HCT116 (cell line): ENCODE measurements at regions not wholly inside any gene's neighbourhood (a gene's known extent, or its start where the extent isn't known, plus 50 kb on each side); places are given as distances from the start of the nearest gene placed in this dataset.

ENCODE experiments used
- ATAC-seq: fragments of 200-7000 bp; cut with Tn5 transposase; 2 replicates; pipeline ENCODE4 v1.9.1; 2020; ENCODE audit warnings: mild to moderate bottlenecking, moderate library complexity
- BruUV-seq: library from RNA; stranded (reverse); fragments of 400-500 nt; replicated peaks from 2 replicates; lab custom pipeline; 2021; lab: Mats Ljungman, UMichigan
- CTCF ChIA-PET: fragments of 300-600 bp; sonication (Branson Sonifier 250); formaldehyde crosslinking; loops from one replicate; lab custom pipeline; 2021; ENCODE audit warnings: antibody characterized with exemption; lab: Charles Lee
- POLR2A ChIA-PET: fragments of 300-600, 350-600 bp; sonication (Branson Sonifier 250); formaldehyde crosslinking; loops from one replicate; lab custom pipeline; 2021; ENCODE audit warnings: antibody characterized with exemption; lab: Charles Lee
- RAD21 ChIA-PET, 2 experiments: fragments of 300-600 bp; sonication (Branson Sonifier 250); formaldehyde crosslinking; loops; one replicate each; lab custom pipeline; 2023; ENCODE audit warnings: low total read pairs in 2 of 2; ENCODE audit not compliant: uncharacterized antibody in 2 of 2, unreplicated experiment in 2 of 2, low non-redundant PET in 1 of 2; lab: Charles Lee
- DNase-seq: peaks from one replicate; pipeline ENCODE4 v3.0.0-alpha.2; 2010; ENCODE audit warnings: low read depth, low spot score
- H2AFZ ChIP-seq: fragments of 200-600 bp; shearing (Covaris generic), sonication (generic); 2 replicates; pipeline ENCODE4 v1.6.1; 2017; ENCODE audit warnings: low read depth, mixed run types, mixed read lengths, antibody characterized with exemption, low read length; ENCODE audit not compliant: poor library complexity, severe bottlenecking
- H3K27ac ChIP-seq: 2 replicates; pipeline ENCODE4 v1.5.1; 2012; ENCODE audit warnings: low read depth, low read length
- H3K27me3 ChIP-seq: fragments of 200-600 bp; sonication (generic); 2 replicates; pipeline ENCODE4 v1.6.1; 2016; ENCODE audit warnings: mixed run types, low read length, mixed read lengths; ENCODE audit not compliant: insufficient read depth
- H3K36me3 ChIP-seq, 2 experiments: fragments of 200-500 bp in 1 of 2; fragments of 200-600 bp in 1 of 2; sonication (Bioruptor generic) in 1 of 2; sonication (generic) in 1 of 2; 2 replicates each; pipeline versions ENCODE4 v1.5.1 to v1.6.1; 2014 to 2016; ENCODE audit warnings: low read length in 2 of 2, inconsistent platforms in 1 of 2, mixed read lengths in 1 of 2, mixed run types in 1 of 2; ENCODE audit not compliant: insufficient read depth in 2 of 2, control insufficient read depth in 1 of 2
- H3K4me1 ChIP-seq, 2 experiments: fragments of 200-600 bp in 1 of 2; sonication (generic) in 1 of 2; 2 replicates each; pipeline versions ENCODE4 v1.5.1 to v1.6.1; 2012 to 2017; ENCODE audit warnings: low read length in 2 of 2, inconsistent platforms in 1 of 2, mild to moderate bottlenecking in 1 of 2, mixed read lengths in 1 of 2, mixed run types in 1 of 2, moderate library complexity in 1 of 2; ENCODE audit not compliant: insufficient read depth in 2 of 2, control insufficient read depth in 1 of 2
- H3K4me2 ChIP-seq: fragments of 200-600 bp; sonication (generic); 2 replicates; pipeline ENCODE4 v1.6.1; 2017; ENCODE audit warnings: mixed run types, low read length, mixed read lengths
- H3K4me3 ChIP-seq, 2 experiments: fragments of 200-600 bp in 1 of 2; sonication (generic) in 1 of 2; replicated peaks in 1 of 2; 2 replicates each; pipeline ENCODE4 v1.5.1; 2011 to 2016; ENCODE audit warnings: low read length in 2 of 2, control low read depth in 1 of 2, low read depth in 1 of 2, mild to moderate bottlenecking in 1 of 2, mixed read lengths in 1 of 2, mixed run types in 1 of 2
- H3K79me2 ChIP-seq: fragments of 200-600 bp; sonication (generic); 2 replicates; pipeline ENCODE4 v1.6.1; 2017; ENCODE audit warnings: mild to moderate bottlenecking, mixed run types, low read length, moderate library complexity, mixed read lengths; ENCODE audit not compliant: insufficient read depth
- H3K9ac ChIP-seq: fragments of 200-600 bp; sonication (generic); 2 replicates; pipeline ENCODE4 v1.6.1; 2016; ENCODE audit warnings: low read length, mixed read lengths
- H3K9me2 ChIP-seq: fragments of 200-600 bp; sonication (generic), shearing (Covaris generic); 2 replicates; pipeline ENCODE4 v1.6.1; 2017; ENCODE audit warnings: mixed run types, mild to moderate bottlenecking, moderate library complexity; ENCODE audit not compliant: insufficient read depth
- H3K9me3 ChIP-seq, 2 experiments: fragments of 200-500 bp in 1 of 2; fragments of 200-600 bp in 1 of 2; sonication (Bioruptor generic) in 1 of 2; sonication (generic) in 1 of 2; 2 replicates each; pipeline ENCODE4 v1.6.1; 2014 to 2017; ENCODE audit warnings: low read length in 2 of 2, mixed read lengths in 2 of 2, inconsistent platforms in 1 of 2, low read depth in 1 of 2, mild to moderate bottlenecking in 1 of 2, mixed run types in 1 of 2, moderate library complexity in 1 of 2; ENCODE audit not compliant: control insufficient read depth in 1 of 2, insufficient read depth in 1 of 2
- H4K20me1 ChIP-seq: fragments of 200-600 bp; sonication (generic), shearing (Covaris generic); 2 replicates; pipeline ENCODE4 v1.6.1; 2017; ENCODE audit warnings: mixed run types, mild to moderate bottlenecking, moderate library complexity; ENCODE audit not compliant: insufficient read depth
- CEBPB ChIP-seq: IDR thresholded peaks from 2 replicates; pipeline ENCODE4 v1.6.1; 2012; ENCODE audit warnings: low read depth
- CTCF ChIP-seq, 3 experiments: fragments of 200-600 bp in 1 of 3; sonication (generic) in 1 of 3; IDR thresholded peaks in 2 of 3; conservative IDR thresholded peaks in 1 of 3; 2 replicates each; pipeline ENCODE4 v1.5.1; 2012 to 2017; ENCODE audit warnings: low read depth in 2 of 3, low read length in 2 of 3, antibody characterized with exemption in 1 of 3, borderline replicate concordance in 1 of 3, control low read depth in 1 of 3, mild to moderate bottlenecking in 1 of 3, mixed read lengths in 1 of 3, mixed run types in 1 of 3, moderate library complexity in 1 of 3; ENCODE audit not compliant: insufficient read depth in 1 of 3
- FOSL1 ChIP-seq: IDR thresholded peaks from 2 replicates; pipeline ENCODE4 v1.6.1; 2012; ENCODE audit warnings: low read depth
- SP1 ChIP-seq: IDR thresholded peaks from 2 replicates; pipeline ENCODE4 v1.6.1; 2012; ENCODE audit warnings: low read depth
- YY1 ChIP-seq: IDR thresholded peaks from 2 replicates; pipeline ENCODE4 v1.6.1; 2011; ENCODE audit warnings: low read length, low read depth, moderate library complexity, mild to moderate bottlenecking; ENCODE audit not compliant: insufficient replicate concordance; ENCODE audit errors: extremely low read depth
- intact Hi-C: fragments of 100-400 bp; cut with micrococcal nuclease; formaldehyde crosslinking; loops from 2 replicates; pipeline ENCODE4 v1.10.0; 2022

GRCh38 chr5:65075623-65076250, 307.0 kb downstream of the CWC27 start:
- no peaks in the 10 kb centered on the region for H3K79me2 ChIP-seq
- no peak overlapping the region for H3K27ac ChIP-seq
- DNase-seq (no peak), ATAC-seq (no peak)
- no peaks in the 10 kb centered on the region for H4K20me1 ChIP-seq
- H3K27me3 ChIP-seq: 0 out of 2 replicates have a peak, but pooled peaks cover 3% of the 10 kb centered on the region
- no peaks in the 10 kb centered on the region for H3K9me2 ChIP-seq
- H3K36me3 ChIP-seq: no peaks in the 10 kb centered on the region
- peaks cover 3 to 4% of the 10 kb centered on the region in 2 experiments; a peak in 2 of 4 replicates for H3K4me1 ChIP-seq
- BruUV-seq: no TSS peak
- RAD21 ChIA-PET: no interaction called here
- TF ChIP-seq CTCF (IDR thresholded peaks at IDR 0.05 in 2 of 3, conservative IDR thresholded peaks at IDR 0.05 in 1 of 3; ENCODE audit: borderline replicate concordance in 1 of 3, insufficient read depth in 1 of 3, low read depth in 2 of 3, low read length in 2 of 3) (no peak), CEBPB (no peak), FOSL1 (no peak), SP1 (no peak), YY1 (no peak)
- POLR2A ChIA-PET: no interaction called here
- no peak overlapping the region; the same call in 1 of the 2 replicates for H3K4me2 ChIP-seq
- CTCF ChIA-PET: no interaction called here
- H3K4me3 ChIP-seq: no peak overlapping the region
- intact Hi-C loops: loop anchor here (10.0 kb wide), 1 partner anchor 409 kb away; the partner anchor contains the start of gene ADAMTS6
- no peaks in the 10 kb centered on the region for H3K9me3 ChIP-seq
- H3K9ac ChIP-seq: no peak overlapping the region
- no peak overlapping the region for H2AFZ ChIP-seq
